GM13976 (cell line): ENCODE measurements at regions not wholly inside any gene's neighbourhood (a gene's known extent, or its start where the extent isn't known, plus 50 kb on each side); places are given as distances from the start of the nearest gene placed in this dataset.

Experiments used
- DNase-seq: peaks from one replicate; pipeline ENCODE4 v3.0.0; 2012; ENCODE audit warnings: low spot score
- in situ Hi-C: fragments of 300-500 bp; cut with MboI; formaldehyde crosslinking; loops from one replicate; pipeline ENCODE4 v1.12.0; 2022; ENCODE audit warnings: low sequenced_read_pairs, mixed read lengths, inconsistent platforms; ENCODE audit not compliant: unreplicated experiment
- TF ChIP-seq, protein P1 (sequence below): IDR thresholded peaks from 2 replicates; pipeline ENCODE4 v1.5.1; 2012; ENCODE audit warnings: borderline replicate concordance, mild to moderate bottlenecking; ENCODE audit not compliant: insufficient read depth; ENCODE audit errors: extremely low read depth, missing control alignments, control extremely low read depth

GRCh38 chr5:121121786-121122185 lies 657.7 kb downstream of the PRR16 start:
- TF ChIP-seq, protein P1, sequence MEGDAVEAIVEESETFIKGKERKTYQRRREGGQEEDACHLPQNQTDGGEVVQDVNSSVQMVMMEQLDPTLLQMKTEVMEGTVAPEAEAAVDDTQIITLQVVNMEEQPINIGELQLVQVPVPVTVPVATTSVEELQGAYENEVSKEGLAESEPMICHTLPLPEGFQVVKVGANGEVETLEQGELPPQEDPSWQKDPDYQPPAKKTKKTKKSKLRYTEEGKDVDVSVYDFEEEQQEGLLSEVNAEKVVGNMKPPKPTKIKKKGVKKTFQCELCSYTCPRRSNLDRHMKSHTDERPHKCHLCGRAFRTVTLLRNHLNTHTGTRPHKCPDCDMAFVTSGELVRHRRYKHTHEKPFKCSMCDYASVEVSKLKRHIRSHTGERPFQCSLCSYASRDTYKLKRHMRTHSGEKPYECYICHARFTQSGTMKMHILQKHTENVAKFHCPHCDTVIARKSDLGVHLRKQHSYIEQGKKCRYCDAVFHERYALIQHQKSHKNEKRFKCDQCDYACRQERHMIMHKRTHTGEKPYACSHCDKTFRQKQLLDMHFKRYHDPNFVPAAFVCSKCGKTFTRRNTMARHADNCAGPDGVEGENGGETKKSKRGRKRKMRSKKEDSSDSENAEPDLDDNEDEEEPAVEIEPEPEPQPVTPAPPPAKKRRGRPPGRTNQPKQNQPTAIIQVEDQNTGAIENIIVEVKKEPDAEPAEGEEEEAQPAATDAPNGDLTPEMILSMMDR: no peak
- in situ Hi-C loops: no loop called here
- no peak for DNase-seq

DNA sequence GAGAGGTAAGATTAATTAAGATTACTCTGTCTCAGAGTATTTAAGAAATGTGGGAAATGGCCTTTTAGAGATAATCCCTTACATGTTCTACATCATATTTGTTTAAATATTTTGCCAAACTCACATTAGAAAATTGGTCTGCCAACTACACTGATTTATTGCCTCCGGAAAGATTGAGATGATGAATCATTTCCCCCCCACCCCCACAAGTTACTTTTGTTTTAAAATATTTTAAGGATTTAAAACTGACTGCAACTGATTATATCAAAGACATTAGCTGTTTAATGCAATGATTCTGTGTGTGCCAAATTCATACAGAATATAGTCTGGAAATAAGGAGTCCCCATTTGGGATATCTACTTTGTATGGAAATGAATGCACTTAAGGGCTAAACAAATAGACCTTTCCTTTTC lies 674.4 kb downstream of the PRR16 start:
- TF ChIP-seq, protein P1: no peak
- DNase-seq: no peak
- in situ Hi-C loops: no loop called here

- TF ChIP-seq, protein P1: no peak
- in situ Hi-C loops: no loop called here
- no peak for DNase-seq
Measured at GRCh38 chr5:121138952-121139351, 674.9 kb downstream of the PRR16 start.

GRCh38 chr5:121144764-121145163 lies 680.7 kb downstream of the PRR16 start:
- TF ChIP-seq, protein P1: no peak
- no peak for DNase-seq

GRCh38 chr5:121151534-121151933 lies 687.4 kb downstream of the PRR16 start:
- TF ChIP-seq, protein P1: no peak
- in situ Hi-C loops: no loop called here
- DNase-seq: no peak

More at GRCh38 chr5:121144764-121145163, 680.7 kb downstream of the PRR16 start:
- in situ Hi-C loops: no loop called here

DNA sequence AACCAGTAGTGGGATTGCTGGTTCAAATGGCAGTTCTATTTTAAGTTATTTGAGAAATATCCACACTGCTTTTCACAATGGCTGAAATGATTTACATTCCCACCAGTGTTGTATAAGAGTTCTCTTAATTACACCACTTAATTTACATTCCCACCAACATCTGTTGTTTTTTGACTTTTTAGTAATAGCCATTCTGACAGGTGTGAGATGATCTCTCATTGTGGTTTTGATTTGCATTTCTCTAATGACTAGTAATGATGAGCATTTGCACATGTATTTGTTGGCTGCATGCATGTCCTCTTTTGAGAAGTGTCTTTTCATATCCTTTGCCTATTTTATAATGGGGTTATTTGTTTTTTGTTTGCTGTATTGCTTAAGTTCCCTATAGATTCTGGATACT lies 688.3 kb downstream of the PRR16 start:
- no peak for DNase-seq
- in situ Hi-C loops: no loop called here
- TF ChIP-seq, protein P1: no peak

DNA sequence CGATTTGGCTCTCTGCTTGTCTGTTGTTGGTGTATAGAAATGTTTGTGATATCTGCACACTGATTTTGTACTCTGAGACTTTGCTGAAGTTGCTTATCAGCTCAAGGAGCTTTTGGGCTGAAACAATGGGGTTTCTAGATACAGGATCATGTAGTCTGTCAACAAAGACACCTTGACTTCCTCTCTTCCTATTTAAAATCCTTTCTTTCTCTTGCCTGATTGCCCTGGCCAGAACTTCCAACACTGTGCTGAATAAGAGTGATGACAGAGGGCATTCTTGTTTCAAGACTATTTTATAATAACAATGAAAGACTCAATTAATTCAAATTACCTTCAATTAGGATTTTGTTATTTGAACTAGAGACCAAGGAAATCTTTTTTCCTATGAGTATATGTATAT lies 692.5 kb downstream of the PRR16 start:
- no peak for DNase-seq
- in situ Hi-C loops: no loop called here
- TF ChIP-seq, protein P1: no peak
